IMR-90 (cell line): ENCODE measurements at regions not wholly inside any gene's neighbourhood (a gene's known extent, or its start where the extent isn't known, plus 50 kb on each side); places are given as distances from the start of the nearest gene placed in this dataset.

ENCODE experiments used
- ATAC-seq: fragments of 200-7000 bp; cut with Tn5 transposase; 2 replicates; pipeline ENCODE4 v1.9.1; 2020; ENCODE audit warnings: low read depth, mild to moderate bottlenecking, moderate library complexity
- BruUV-seq: library from RNA; stranded (reverse); fragments of 400-500 nt; replicated peaks from 2 replicates; lab custom pipeline; 2021; lab: Mats Ljungman, UMichigan
- CTCF ChIA-PET: fragments of 300-600 bp; formaldehyde crosslinking; extraction: SDS; loops from one replicate; lab custom pipeline; 2021; ENCODE audit warnings: antibody characterized with exemption; lab: Yijun Ruan, JAX
- POLR2A ChIA-PET: fragments of 300-600 bp; sonication (Branson Sonifier 250); formaldehyde crosslinking; loops from one replicate; lab custom pipeline; 2022; ENCODE audit warnings: antibody characterized with exemption; ENCODE audit not compliant: unreplicated experiment; lab: Charles Lee
- DNase-seq: peaks from one replicate; pipeline ENCODE4 v3.0.0; 2013
- H2AFZ ChIP-seq: replicated peaks from 2 replicates; pipeline ENCODE3; 2013; ENCODE audit warnings: low read length, mild to moderate bottlenecking; ENCODE audit not compliant: poor library complexity
- H2AK5ac ChIP-seq: 2 replicates; pipeline ENCODE4 v1.6.1; 2013; ENCODE audit warnings: low read depth, low read length, inconsistent platforms
- H2AK9ac ChIP-seq: replicated peaks from 2 replicates; pipeline ENCODE3; 2013; ENCODE audit warnings: mild to moderate bottlenecking, low read depth, low read length, moderate library complexity; ENCODE audit not compliant: poor library complexity
- H2BK120ac ChIP-seq: 2 replicates; pipeline ENCODE4 v1.6.1; 2013; ENCODE audit warnings: low read depth, low read length, inconsistent platforms
- H2BK15ac ChIP-seq: 3 replicates; pipeline ENCODE4 v1.6.1; 2013; ENCODE audit warnings: low read depth, low read length, inconsistent platforms
- H2BK20ac ChIP-seq: 2 replicates; pipeline ENCODE4 v1.6.1; 2013; ENCODE audit warnings: low read depth, mild to moderate bottlenecking, inconsistent platforms, low read length, moderate library complexity
- H2BK5ac ChIP-seq: 2 replicates; pipeline ENCODE4 v1.6.1; 2013; ENCODE audit warnings: mild to moderate bottlenecking, low read depth, low read length, inconsistent platforms; ENCODE audit not compliant: poor library complexity, severe bottlenecking
- H3K14ac ChIP-seq: replicated peaks from 2 replicates; pipeline ENCODE4 v1.6.1; 2013; ENCODE audit warnings: low read depth, low read length, inconsistent platforms
- H3K18ac ChIP-seq: 2 replicates; pipeline ENCODE4 v1.6.1; 2013; ENCODE audit warnings: low read depth, low read length, control low read depth
- H3K23ac ChIP-seq: 2 replicates; pipeline ENCODE4 v1.6.1; 2013; ENCODE audit warnings: low read depth, low read length, inconsistent platforms
- H3K27ac ChIP-seq: 2 replicates; pipeline ENCODE4 v1.5.1; 2013; ENCODE audit warnings: mild to moderate bottlenecking, control low read depth, low read length; ENCODE audit not compliant: insufficient read depth
- H3K27me3 ChIP-seq: 2 replicates; pipeline ENCODE4 v1.6.1; 2013; ENCODE audit warnings: low read length; ENCODE audit not compliant: control insufficient read depth, insufficient read depth
- H3K36me3 ChIP-seq: 2 replicates; pipeline ENCODE4 v1.6.1; 2013; ENCODE audit warnings: low read length, mixed read lengths; ENCODE audit not compliant: control insufficient read depth, insufficient read depth
- H3K4ac ChIP-seq: 2 replicates; pipeline ENCODE4 v1.6.1; 2013; ENCODE audit warnings: low read depth, low read length, inconsistent platforms
- H3K4me1 ChIP-seq: 2 replicates; pipeline ENCODE4 v1.6.1; 2013; ENCODE audit warnings: low read length, mixed read lengths; ENCODE audit not compliant: control insufficient read depth, insufficient read depth
- H3K4me2 ChIP-seq: 2 replicates; pipeline ENCODE4 v1.6.1; 2013; ENCODE audit warnings: low read depth, mild to moderate bottlenecking, control low read depth, low read length, moderate library complexity
- H3K4me3 ChIP-seq: 2 replicates; pipeline ENCODE4 v1.5.1; 2013; ENCODE audit warnings: low read depth, mild to moderate bottlenecking, control low read depth, low read length, moderate library complexity; ENCODE audit not compliant: insufficient read depth
- H3K56ac ChIP-seq: 2 replicates; pipeline ENCODE4 v1.6.1; 2013; ENCODE audit warnings: low read length, inconsistent platforms; ENCODE audit not compliant: insufficient read depth; ENCODE audit errors: extremely low read depth
- H3K79me1 ChIP-seq, 2 experiments: 2 replicates each; pipeline ENCODE4 v1.6.1; 2013; ENCODE audit warnings: low read length in 2 of 2, inconsistent platforms in 1 of 2, low read depth in 1 of 2
- H3K9ac ChIP-seq: 2 replicates; pipeline ENCODE4 v1.6.1; 2013; ENCODE audit warnings: low read depth, low read length, control low read depth
- H3K9me1 ChIP-seq: 2 replicates; pipeline ENCODE4 v1.6.1; 2013; ENCODE audit warnings: low read length, inconsistent platforms; ENCODE audit not compliant: insufficient read depth
- H3K9me3 ChIP-seq: 2 replicates; pipeline ENCODE4 v1.6.1; 2013; ENCODE audit warnings: low read length; ENCODE audit not compliant: control insufficient read depth, insufficient read depth
- H4K20me1 ChIP-seq: 2 replicates; pipeline ENCODE4 v1.6.1; 2013; ENCODE audit warnings: low read length, inconsistent platforms; ENCODE audit not compliant: insufficient read depth
- H4K5ac ChIP-seq: 2 replicates; pipeline ENCODE4 v1.6.1; 2013; ENCODE audit warnings: mild to moderate bottlenecking, low read depth, low read length, control low read depth
- H4K8ac ChIP-seq, 2 experiments: 2 replicates each; pipeline ENCODE4 v1.6.1; 2013; ENCODE audit warnings: low read depth in 2 of 2, low read length in 2 of 2, control low read depth in 1 of 2, inconsistent platforms in 1 of 2
- H4K91ac ChIP-seq: 2 replicates; pipeline ENCODE4 v1.6.1; 2013; ENCODE audit warnings: low read depth, low read length, inconsistent platforms; ENCODE audit not compliant: insufficient read depth
- BHLHE40 ChIP-seq: fragments of 150-350 bp; IDR thresholded peaks from 2 replicates; pipeline ENCODE4 v1.6.1; 2016; ENCODE audit warnings: mild to moderate bottlenecking, low read depth, low read length
- CEBPB ChIP-seq: IDR thresholded peaks from 2 replicates; pipeline ENCODE4 v1.6.1; 2012; ENCODE audit warnings: low read depth, low read length, improper control_type of control experiment
- CHD1 ChIP-seq: IDR thresholded peaks from 2 replicates; pipeline ENCODE4 v1.6.1; 2012; ENCODE audit warnings: low read depth, low read length, improper control_type of control experiment
- FOS ChIP-seq: fragments of 150-350 bp; IDR thresholded peaks from 2 replicates; pipeline ENCODE4 v1.6.1; 2016; ENCODE audit warnings: low read depth, low read length
- MAFK ChIP-seq: IDR thresholded peaks from 2 replicates; pipeline ENCODE4 v1.6.1; 2012; ENCODE audit warnings: low read depth, low read length, improper control_type of control experiment
- MAZ ChIP-seq: IDR thresholded peaks from 2 replicates; pipeline ENCODE4 v1.6.1; 2012; ENCODE audit warnings: low read depth, mild to moderate bottlenecking, low read length, improper control_type of control experiment, moderate library complexity, borderline replicate concordance
- MXI1 ChIP-seq: IDR thresholded peaks from 2 replicates; pipeline ENCODE4 v1.6.1; 2012; ENCODE audit warnings: low read depth, mild to moderate bottlenecking, low read length, moderate library complexity, borderline replicate concordance
- NFE2L2 ChIP-seq: fragments of 150-350 bp; IDR thresholded peaks from 2 replicates; pipeline ENCODE4 v1.6.1; 2016; ENCODE audit warnings: low read depth, mild to moderate bottlenecking, low read length
- POLR2A ChIP-seq: IDR thresholded peaks from 2 replicates; pipeline ENCODE4 v1.6.1; 2012; ENCODE audit warnings: mild to moderate bottlenecking, low read depth, low read length
- RAD21 ChIP-seq: IDR thresholded peaks from 2 replicates; pipeline ENCODE4 v1.6.1; 2012; ENCODE audit warnings: low read length, improper control_type of control experiment
- RCOR1 ChIP-seq: IDR thresholded peaks from 2 replicates; pipeline ENCODE4 v1.6.1; 2012; ENCODE audit warnings: mild to moderate bottlenecking, low read length, improper control_type of control experiment; ENCODE audit not compliant: insufficient replicate concordance
- RFX5 ChIP-seq: IDR thresholded peaks from 2 replicates; pipeline ENCODE4 v1.8.0; 2012; ENCODE audit warnings: low read depth, mild to moderate bottlenecking, low read length, moderate library complexity
- SMC3 ChIP-seq: fragments of 150-350 bp; IDR thresholded peaks from 2 replicates; pipeline ENCODE4 v1.6.1; 2016; ENCODE audit warnings: low read depth, mild to moderate bottlenecking, antibody characterized with exemption, low read length, moderate library complexity
- WGBS, 2 experiments: methylation state at CpG; one replicate each; pipeline versions ENCODE4 v1.1.5 to v1.1.7; 2013; ENCODE audit warnings: missing lambda C conversion rate in 2 of 2; ENCODE audit not compliant: insufficient read length in 1 of 2; ENCODE audit errors: extremely low coverage in 2 of 2; 5-methylcytosine and 5-hydroxymethylcytosine counted together
- dilution Hi-C: fragments of 300-500 bp; cut with HindIII; formaldehyde crosslinking; loops from one replicate; pipeline ENCODE4 v1.14.3; 2018; ENCODE audit warnings: low sequenced_read_pairs; ENCODE audit not compliant: unreplicated experiment
- in situ Hi-C: fragments of 300-500 bp; cut with MboI; formaldehyde crosslinking; loops from 3 replicates; pipeline ENCODE4 v1.14.3; 2019; ENCODE audit warnings: low sequenced_read_pairs, inconsistent platforms, mixed read lengths
- intact Hi-C: fragments of 100-400 bp; cut with micrococcal nuclease; formaldehyde crosslinking; loops from 2 replicates; pipeline ENCODE4 v1.10.0; 2022
- TF ChIP-seq, protein P1 (sequence below): fragments of 150-350 bp; IDR thresholded peaks from 2 replicates; pipeline ENCODE4 v1.6.1; 2017; ENCODE audit warnings: mild to moderate bottlenecking, antibody characterized with exemption, low read length, low read depth
- TF ChIP-seq, protein P2 (sequence below): fragments of 150-350 bp; IDR thresholded peaks from 2 replicates; pipeline ENCODE4 v1.6.1; 2016; ENCODE audit warnings: low read depth, mild to moderate bottlenecking, low read length, moderate library complexity, borderline replicate concordance
- TF ChIP-seq, protein P3 (sequence below): conservative IDR thresholded peaks from 2 replicates; pipeline ENCODE4 v1.5.1; 2012; ENCODE audit warnings: mild to moderate bottlenecking, low read depth, low read length, improper control_type of control experiment

DNA sequence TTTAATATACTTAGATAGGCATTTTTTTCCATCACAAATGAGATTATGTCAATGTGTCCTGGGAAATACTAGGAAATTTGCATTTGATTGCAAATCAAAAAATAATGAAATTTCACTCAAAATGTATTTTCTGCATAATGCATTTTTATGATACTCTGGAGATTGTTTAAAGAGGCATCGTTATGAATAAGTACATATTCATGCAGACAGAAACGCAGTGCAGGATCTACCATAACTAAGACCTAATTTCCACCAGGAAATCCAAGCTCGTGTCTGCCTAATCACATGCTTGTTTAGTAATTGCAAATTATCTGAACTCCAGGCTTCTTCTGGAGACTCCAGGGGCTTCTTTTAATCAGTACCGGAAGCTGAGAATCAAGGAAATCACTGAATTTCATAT, 163.5 kb upstream of the MXRA5 start:
- Histone ChIP-seq H3K14ac (no peak overlapping the region), H3K56ac (no peak overlapping the region), H3K18ac (no peak overlapping the region), H2BK15ac (no peak overlapping the region), H3K9me3 (no peaks in the 10 kb centered on the region; the same call in 1 of the 2 replicates), H3K4ac (no peak overlapping the region), H3K27me3 (no peaks in the 10 kb centered on the region), H3K27ac (no peak overlapping the region), H2AFZ (no peak overlapping the region), H4K91ac (no peak overlapping the region), H3K23ac (no peak overlapping the region), H2BK120ac (no peak overlapping the region), H3K9me1 (no peaks in the 10 kb centered on the region), H2AK5ac (no peak overlapping the region), H4K8ac (no peak overlapping the region), H3K4me1 (no peaks in the 10 kb centered on the region), H2BK20ac (no peak overlapping the region), H3K79me1 (no peaks in the 10 kb centered on the region), H3K4me2 (no peak overlapping the region), H4K20me1 (no peaks in the 10 kb centered on the region), H3K4me3 (no peak overlapping the region), H3K9ac (no peak overlapping the region), H4K5ac (no peak overlapping the region), H2BK5ac (no peak overlapping the region), H2AK9ac (no peak overlapping the region), H3K36me3 (no peaks in the 10 kb centered on the region)
- POLR2A ChIA-PET = no interaction called here
- DNase-seq (no peak), ATAC-seq (no peak)
- CTCF ChIA-PET = no interaction called here
- WGBS, 2 experiments = no CpG with 5 or more reads among the region's 4 CpGs
- no TSS peak for BruUV-seq
- TF ChIP-seq MAZ = no peak
- TF ChIP-seq FOS = no peak
- TF ChIP-seq MAFK = no peak
- TF ChIP-seq NFE2L2 = no peak
- no peak for TF ChIP-seq SMC3
- TF ChIP-seq, protein P1, sequence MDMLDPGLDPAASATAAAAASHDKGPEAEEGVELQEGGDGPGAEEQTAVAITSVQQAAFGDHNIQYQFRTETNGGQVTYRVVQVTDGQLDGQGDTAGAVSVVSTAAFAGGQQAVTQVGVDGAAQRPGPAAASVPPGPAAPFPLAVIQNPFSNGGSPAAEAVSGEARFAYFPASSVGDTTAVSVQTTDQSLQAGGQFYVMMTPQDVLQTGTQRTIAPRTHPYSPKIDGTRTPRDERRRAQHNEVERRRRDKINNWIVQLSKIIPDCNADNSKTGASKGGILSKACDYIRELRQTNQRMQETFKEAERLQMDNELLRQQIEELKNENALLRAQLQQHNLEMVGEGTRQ = no peak
- no peak for TF ChIP-seq BHLHE40
- no peak for TF ChIP-seq POLR2A
- TF ChIP-seq CEBPB = no peak
- TF ChIP-seq CHD1 = no peak
- TF ChIP-seq MXI1 = no peak
- TF ChIP-seq RFX5 = no peak
- TF ChIP-seq RCOR1 = no peak
- TF ChIP-seq, protein P2, sequence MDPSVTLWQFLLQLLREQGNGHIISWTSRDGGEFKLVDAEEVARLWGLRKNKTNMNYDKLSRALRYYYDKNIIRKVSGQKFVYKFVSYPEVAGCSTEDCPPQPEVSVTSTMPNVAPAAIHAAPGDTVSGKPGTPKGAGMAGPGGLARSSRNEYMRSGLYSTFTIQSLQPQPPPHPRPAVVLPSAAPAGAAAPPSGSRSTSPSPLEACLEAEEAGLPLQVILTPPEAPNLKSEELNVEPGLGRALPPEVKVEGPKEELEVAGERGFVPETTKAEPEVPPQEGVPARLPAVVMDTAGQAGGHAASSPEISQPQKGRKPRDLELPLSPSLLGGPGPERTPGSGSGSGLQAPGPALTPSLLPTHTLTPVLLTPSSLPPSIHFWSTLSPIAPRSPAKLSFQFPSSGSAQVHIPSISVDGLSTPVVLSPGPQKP = no peak
- TF ChIP-seq, protein P3, sequence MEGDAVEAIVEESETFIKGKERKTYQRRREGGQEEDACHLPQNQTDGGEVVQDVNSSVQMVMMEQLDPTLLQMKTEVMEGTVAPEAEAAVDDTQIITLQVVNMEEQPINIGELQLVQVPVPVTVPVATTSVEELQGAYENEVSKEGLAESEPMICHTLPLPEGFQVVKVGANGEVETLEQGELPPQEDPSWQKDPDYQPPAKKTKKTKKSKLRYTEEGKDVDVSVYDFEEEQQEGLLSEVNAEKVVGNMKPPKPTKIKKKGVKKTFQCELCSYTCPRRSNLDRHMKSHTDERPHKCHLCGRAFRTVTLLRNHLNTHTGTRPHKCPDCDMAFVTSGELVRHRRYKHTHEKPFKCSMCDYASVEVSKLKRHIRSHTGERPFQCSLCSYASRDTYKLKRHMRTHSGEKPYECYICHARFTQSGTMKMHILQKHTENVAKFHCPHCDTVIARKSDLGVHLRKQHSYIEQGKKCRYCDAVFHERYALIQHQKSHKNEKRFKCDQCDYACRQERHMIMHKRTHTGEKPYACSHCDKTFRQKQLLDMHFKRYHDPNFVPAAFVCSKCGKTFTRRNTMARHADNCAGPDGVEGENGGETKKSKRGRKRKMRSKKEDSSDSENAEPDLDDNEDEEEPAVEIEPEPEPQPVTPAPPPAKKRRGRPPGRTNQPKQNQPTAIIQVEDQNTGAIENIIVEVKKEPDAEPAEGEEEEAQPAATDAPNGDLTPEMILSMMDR = no peak
- no peak for TF ChIP-seq RAD21
- intact Hi-C loops (no loop called here), in situ Hi-C loops (no loop called here), dilution Hi-C loops (no loop called here)
